Naive thymus-derived CD4-positive, alpha-beta T cell (primary cell): ENCODE measurements at regions not wholly inside any gene's neighbourhood (a gene's known extent, or its start where the extent isn't known, plus 50 kb on each side); places are given as distances from the start of the nearest gene placed in this dataset.
"Not testable (repeated sequence)": the region's sequence is repeated elsewhere in the genome, so short reads cannot be mapped to it uniquely, and the experiment has no call there.

ENCODE experiments used
- ATAC-seq: fragments of 150-1000 bp; cut with Tn5 transposase; 2 replicates; pipeline ENCODE4 v1.10.0; 2021; ENCODE audit warnings: mild to moderate bottlenecking, moderate library complexity
- CTCF ChIA-PET: fragments of 350-600 bp; sonication (Branson Sonifier 250); formaldehyde crosslinking; loops from one replicate; lab custom pipeline; 2021; ENCODE audit warnings: antibody characterized with exemption; lab: Charles Lee
- POLR2A ChIA-PET: fragments of 350-600 bp; sonication (Branson Sonifier 250); formaldehyde crosslinking; loops from one replicate; lab custom pipeline; 2021; ENCODE audit warnings: antibody characterized with exemption, inconsistent platforms; lab: Charles Lee
- DNase-seq, 9 donors: peaks; one replicate each; pipeline versions ENCODE4 v3.0.0 to v3.0.0-alpha.2; 2020 to 2022; ENCODE audit warnings: mixed read lengths in 1 of 9
- H3K27ac ChIP-seq: one replicate; pipeline ENCODE4 v1.7.0; 2013; ENCODE audit warnings: mild to moderate bottlenecking, low read depth, low read length, moderate library complexity
- H3K27me3 ChIP-seq, 2 donors: one replicate each; pipeline ENCODE4 v1.7.0; 2013; ENCODE audit warnings: low read length in 2 of 2, mild to moderate bottlenecking in 2 of 2, moderate library complexity in 2 of 2; ENCODE audit not compliant: control insufficient read depth in 2 of 2, insufficient read depth in 2 of 2
- H3K36me3 ChIP-seq, 3 experiments: 1 replicate in 2 of 3; 2 replicates in 1 of 3; pipeline ENCODE4 v1.7.0; 2013; ENCODE audit warnings: low read length in 3 of 3, mild to moderate bottlenecking in 3 of 3, moderate library complexity in 1 of 3; ENCODE audit not compliant: insufficient read depth in 3 of 3, control insufficient read depth in 2 of 3
- H3K4me1 ChIP-seq, 2 donors: one replicate each; pipeline ENCODE4 v1.7.0; 2013; ENCODE audit warnings: low read length in 2 of 2, mild to moderate bottlenecking in 2 of 2, moderate library complexity in 1 of 2; ENCODE audit not compliant: control insufficient read depth in 2 of 2, insufficient read depth in 2 of 2
- H3K4me3 ChIP-seq: 2 replicates; pipeline ENCODE4 v1.7.0; 2013; ENCODE audit warnings: mild to moderate bottlenecking, low read length
- H3K9me3 ChIP-seq, 3 experiments: 1 replicate in 2 of 3; 2 replicates in 1 of 3; pipeline ENCODE4 v1.7.0; 2013; ENCODE audit warnings: low read length in 3 of 3; ENCODE audit not compliant: control insufficient read depth in 2 of 3
- H3K27ac Mint-ChIP-seq, 9 donors: one replicate each; pipeline ENCODE4 v1.8.0; 2020 to 2022; ENCODE audit warnings: mixed read lengths in 9 of 9, mild to moderate bottlenecking in 8 of 9, moderate library complexity in 5 of 9, inconsistent platforms in 2 of 9
- H3K27me3 Mint-ChIP-seq, 5 donors: one replicate each; pipeline ENCODE4 v1.8.0; 2021 to 2022; ENCODE audit warnings: mixed read lengths in 5 of 5, mild to moderate bottlenecking in 1 of 5
- H3K36me3 Mint-ChIP-seq, 5 donors: one replicate each; pipeline ENCODE4 v1.8.0; 2020 to 2022; ENCODE audit warnings: mixed read lengths in 5 of 5, mild to moderate bottlenecking in 3 of 5, inconsistent platforms in 1 of 5
- H3K4me1 Mint-ChIP-seq, 7 donors: one replicate each; pipeline ENCODE4 v1.8.0; 2020 to 2022; ENCODE audit warnings: mixed read lengths in 7 of 7, mild to moderate bottlenecking in 3 of 7, inconsistent platforms in 1 of 7
- H3K4me3 Mint-ChIP-seq, 10 donors: one replicate each; pipeline ENCODE4 v1.8.0; 2020 to 2022; ENCODE audit warnings: mild to moderate bottlenecking in 10 of 10, mixed read lengths in 10 of 10, moderate library complexity in 6 of 10, inconsistent platforms in 2 of 10
- H3K9me3 Mint-ChIP-seq, 11 donors: one replicate each; pipeline ENCODE4 v1.8.0; 2020 to 2022; ENCODE audit warnings: mixed read lengths in 11 of 11, mild to moderate bottlenecking in 4 of 11, inconsistent platforms in 1 of 11, moderate library complexity in 1 of 11
- intact Hi-C, 2 donors: fragments of 100-400 bp; cut with micrococcal nuclease; formaldehyde crosslinking; loops; one replicate each; pipeline ENCODE4 v1.15.1; 2023

- Mint-ChIP-seq H3K36me3 (no peaks in the 10 kb centered on the region), H3K4me3 (no peak overlapping the region), H3K27me3 (peaks cover 6 to 27% (median 18%) of the 10 kb centered on the region in 5 donors), H3K9me3 (peaks cover 0 to 2% (median 0%) of the 10 kb centered on the region in 11 donors), H3K27ac (no peak overlapping the region), H3K4me1 (no peaks in the 10 kb centered on the region)
- CTCF ChIA-PET: no interaction called here
- Histone ChIP-seq H3K27ac (no peak overlapping the region), H3K9me3 (no peaks in the 10 kb centered on the region), H3K36me3 (no peaks in the 10 kb centered on the region), H3K27me3 (no peaks in the 10 kb centered on the region), H3K4me3 (no peak overlapping the region), H3K4me1 (no peaks in the 10 kb centered on the region)
- intact Hi-C loops: no loop called here
- no peak for ATAC-seq
- DNase-seq: no peak
- POLR2A ChIA-PET: no interaction called here
Measured at GRCh38 chr3:101119535-101119934, 126.3 kb upstream of the ABI3BP start.

- H3K4me3 ChIP-seq: no peak overlapping the region
- no peaks in the 10 kb centered on the region for H3K4me1 Mint-ChIP-seq
- no peaks in the 10 kb centered on the region for H3K9me3 ChIP-seq
- no peaks in the 10 kb centered on the region for H3K36me3 Mint-ChIP-seq
- CTCF ChIA-PET: no interaction called here
- H3K27me3 ChIP-seq: no peaks in the 10 kb centered on the region
- peaks cover 0 to 2% (median 0%) of the 10 kb centered on the region in 11 donors for H3K9me3 Mint-ChIP-seq
- no peak overlapping the region for H3K27ac Mint-ChIP-seq
- no peaks in the 10 kb centered on the region for H3K4me1 ChIP-seq
- intact Hi-C loops: no loop called here
- POLR2A ChIA-PET: no interaction called here
- no peak for ATAC-seq
- H3K4me3 Mint-ChIP-seq: no peak overlapping the region
- H3K27me3 Mint-ChIP-seq: peaks cover 6 to 20% (median 11%) of the 10 kb centered on the region in 5 donors
- no peaks in the 10 kb centered on the region for H3K36me3 ChIP-seq
- no peak for DNase-seq
- no peak overlapping the region for H3K27ac ChIP-seq
Measured at GRCh38 chr3:101117980-101118379, 124.8 kb upstream of the ABI3BP start.

- peaks cover 0 to 2% (median 0%) of the 10 kb centered on the region in 11 donors for H3K9me3 Mint-ChIP-seq
- no peak overlapping the region for H3K27ac Mint-ChIP-seq
- ChIA-PET CTCF (no interaction called here), POLR2A (no interaction called here)
- H3K4me3 Mint-ChIP-seq: no peak overlapping the region
- H3K27ac ChIP-seq: no peak overlapping the region
- no peaks in the 10 kb centered on the region for H3K36me3 ChIP-seq
- intact Hi-C loops: no loop called here
- no peaks in the 10 kb centered on the region for H3K4me1 Mint-ChIP-seq
- H3K4me3 ChIP-seq: no peak overlapping the region
- ATAC-seq (no peak), DNase-seq (no peak)
- no peaks in the 10 kb centered on the region for H3K4me1 ChIP-seq
- no peaks in the 10 kb centered on the region for H3K9me3 ChIP-seq
- H3K27me3 ChIP-seq: no peaks in the 10 kb centered on the region
- peaks cover 4 to 17% (median 11%) of the 10 kb centered on the region in 5 donors for H3K27me3 Mint-ChIP-seq
- H3K36me3 Mint-ChIP-seq: no peaks in the 10 kb centered on the region
Measured at GRCh38 chr3:101117465-101117864, 124.2 kb upstream of the ABI3BP start.

GRCh38 chr3:101110295-101110694 lies 117.1 kb upstream of the ABI3BP start:
- H3K27me3 ChIP-seq, H3K36me3 ChIP-seq, H3K27ac Mint-ChIP-seq, H3K4me1 ChIP-seq, DNase-seq, intact Hi-C loops, ATAC-seq, POLR2A ChIA-PET, H3K9me3 ChIP-seq, H3K27ac ChIP-seq, H3K4me1 Mint-ChIP-seq, H3K4me3 ChIP-seq, H3K4me3 Mint-ChIP-seq, CTCF ChIA-PET, H3K36me3 Mint-ChIP-seq: not testable (repeated sequence)
- peaks cover 5 to 19% (median 14%) of the 10 kb centered on the region in 5 donors for H3K27me3 Mint-ChIP-seq
- H3K9me3 Mint-ChIP-seq: peaks cover 4 to 36% (median 17%) of the 10 kb centered on the region in 11 donors

GRCh38 chr3:101104321-101104720 lies 111.1 kb upstream of the ABI3BP start:
- Mint-ChIP-seq H3K4me3 (no peak overlapping the region), H3K4me1 (no peaks in the 10 kb centered on the region), H3K27me3 (peaks cover 9 to 42% (median 25%) of the 10 kb centered on the region in 5 donors), H3K36me3 (no peaks in the 10 kb centered on the region), H3K27ac (no peak overlapping the region), H3K9me3 (peaks cover 0 to 17% (median 2%) of the 10 kb centered on the region in 11 donors)
- ChIA-PET CTCF (no interaction called here), POLR2A (no interaction called here)
- H3K9me3 ChIP-seq: no peaks in the 10 kb centered on the region
- H3K36me3 ChIP-seq: no peaks in the 10 kb centered on the region
- intact Hi-C loops: no loop called here
- no peak overlapping the region for H3K4me3 ChIP-seq
- ATAC-seq: no peak
- peaks cover 0 to 4% of the 10 kb centered on the region in 2 donors for H3K27me3 ChIP-seq
- no peaks in the 10 kb centered on the region for H3K4me1 ChIP-seq
- DNase-seq: no peak
- H3K27ac ChIP-seq: no peak overlapping the region

- H3K36me3 Mint-ChIP-seq: no peaks in the 10 kb centered on the region
- peaks cover 9 to 46% (median 34%) of the 10 kb centered on the region in 5 donors for H3K27me3 Mint-ChIP-seq
Measured at GRCh38 chr3:101102678-101103296, 109.6 kb upstream of the ABI3BP start.

GRCh38 chr3:101100361-101101009 lies 107.3 kb upstream of the ABI3BP start:
- no peak overlapping the region for H3K4me3 ChIP-seq
- Mint-ChIP-seq H3K27me3 (peaks cover 4 to 39% (median 27%) of the 10 kb centered on the region in 5 donors), H3K4me1 (no peaks in the 10 kb centered on the region), H3K4me3 (no peak overlapping the region), H3K9me3 (no peaks in the 10 kb centered on the region), H3K27ac (no peak overlapping the region), H3K36me3 (no peaks in the 10 kb centered on the region)
- H3K27ac ChIP-seq: no peak overlapping the region
- peaks cover 0 to 4% of the 10 kb centered on the region in 2 donors for H3K27me3 ChIP-seq
- intact Hi-C loops: no loop called here
- ChIA-PET POLR2A (no interaction called here), CTCF (no interaction called here)
- ATAC-seq (no peak), DNase-seq (no peak)
- H3K9me3 ChIP-seq: no peaks in the 10 kb centered on the region
- no peaks in the 10 kb centered on the region for H3K4me1 ChIP-seq
- H3K36me3 ChIP-seq: no peaks in the 10 kb centered on the region

More at GRCh38 chr3:101102678-101103296, 109.6 kb upstream of the ABI3BP start:
- no peaks in the 10 kb centered on the region for H3K4me1 ChIP-seq
- Mint-ChIP-seq H3K9me3 (peaks cover 0 to 10% (median 1%) of the 10 kb centered on the region in 11 donors), H3K4me3 (no peak overlapping the region), H3K4me1 (no peaks in the 10 kb centered on the region), H3K27ac (no peak overlapping the region)
- no peaks in the 10 kb centered on the region for H3K36me3 ChIP-seq
- no peak overlapping the region for H3K27ac ChIP-seq
- ChIA-PET CTCF (no interaction called here), POLR2A (no interaction called here)
- H3K4me3 ChIP-seq: no peak overlapping the region
- H3K9me3 ChIP-seq: no peaks in the 10 kb centered on the region
- ATAC-seq: no peak
- no peak for DNase-seq
- intact Hi-C loops: no loop called here
- peaks cover 0 to 4% of the 10 kb centered on the region in 2 donors for H3K27me3 ChIP-seq
